Chondrocyte (in vitro differentiated cells): ENCODE measurements at regions not wholly inside any gene's neighbourhood (a gene's known extent, or its start where the extent isn't known, plus 50 kb on each side); places are given as distances from the start of the nearest gene placed in this dataset.

Experiments
- DNase-seq: peaks from one replicate; pipeline ENCODE4 v3.0.0; 2021; ENCODE audit warnings: mixed read lengths, low spot score
- H3K27ac Mint-ChIP-seq: one replicate; pipeline ENCODE4 v1.8.0; 2021; ENCODE audit warnings: mild to moderate bottlenecking, moderate library complexity, mixed read lengths; ENCODE audit not compliant: unreplicated experiment
- H3K27me3 Mint-ChIP-seq: 2 replicates; pipeline ENCODE4 v1.8.0; 2021; ENCODE audit warnings: low read depth, mixed read lengths
- H3K36me3 Mint-ChIP-seq: 2 replicates; pipeline ENCODE4 v1.8.0; 2021; ENCODE audit warnings: low read depth, mixed read lengths
- H3K4me1 Mint-ChIP-seq: 2 replicates; pipeline ENCODE4 v1.8.0; 2021; ENCODE audit warnings: low read depth, mild to moderate bottlenecking, mixed read lengths
- H3K4me3 Mint-ChIP-seq: one replicate; pipeline ENCODE4 v1.8.0; 2021; ENCODE audit warnings: mild to moderate bottlenecking, moderate library complexity, mixed read lengths; ENCODE audit not compliant: unreplicated experiment
- H3K9me3 Mint-ChIP-seq: 2 replicates; pipeline ENCODE4 v1.8.0; 2021; ENCODE audit warnings: low read depth, mixed read lengths
- TF ChIP-seq, protein P1 (sequence below): fragments of 200-600 bp; sonication (generic); IDR thresholded peaks from 2 replicates; pipeline ENCODE4 v1.5.0; 2021; ENCODE audit warnings: antibody characterized with exemption, mild to moderate bottlenecking, moderate library complexity

DNA sequence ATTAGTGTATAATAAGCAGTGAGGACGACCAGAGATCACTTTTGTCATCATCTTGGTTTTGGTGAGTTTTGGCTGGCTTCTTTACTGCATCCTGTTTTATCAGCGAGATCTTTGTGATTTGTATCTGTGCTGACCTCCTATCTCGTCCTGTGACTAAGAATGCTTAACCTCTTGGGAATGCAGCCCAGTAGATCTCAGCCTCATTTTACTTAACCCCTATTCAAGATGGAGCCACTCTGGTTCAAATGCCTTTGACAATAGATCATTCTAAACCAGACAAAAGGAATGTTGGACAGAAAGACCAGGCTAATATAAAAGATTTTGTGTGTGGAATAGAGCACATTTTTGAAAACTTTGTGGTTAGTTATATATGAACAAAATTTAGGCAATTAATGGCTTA, 618.5 kb upstream of the BCHE start:
- TF ChIP-seq, protein P1, sequence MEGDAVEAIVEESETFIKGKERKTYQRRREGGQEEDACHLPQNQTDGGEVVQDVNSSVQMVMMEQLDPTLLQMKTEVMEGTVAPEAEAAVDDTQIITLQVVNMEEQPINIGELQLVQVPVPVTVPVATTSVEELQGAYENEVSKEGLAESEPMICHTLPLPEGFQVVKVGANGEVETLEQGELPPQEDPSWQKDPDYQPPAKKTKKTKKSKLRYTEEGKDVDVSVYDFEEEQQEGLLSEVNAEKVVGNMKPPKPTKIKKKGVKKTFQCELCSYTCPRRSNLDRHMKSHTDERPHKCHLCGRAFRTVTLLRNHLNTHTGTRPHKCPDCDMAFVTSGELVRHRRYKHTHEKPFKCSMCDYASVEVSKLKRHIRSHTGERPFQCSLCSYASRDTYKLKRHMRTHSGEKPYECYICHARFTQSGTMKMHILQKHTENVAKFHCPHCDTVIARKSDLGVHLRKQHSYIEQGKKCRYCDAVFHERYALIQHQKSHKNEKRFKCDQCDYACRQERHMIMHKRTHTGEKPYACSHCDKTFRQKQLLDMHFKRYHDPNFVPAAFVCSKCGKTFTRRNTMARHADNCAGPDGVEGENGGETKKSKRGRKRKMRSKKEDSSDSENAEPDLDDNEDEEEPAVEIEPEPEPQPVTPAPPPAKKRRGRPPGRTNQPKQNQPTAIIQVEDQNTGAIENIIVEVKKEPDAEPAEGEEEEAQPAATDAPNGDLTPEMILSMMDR, result no peak
- Mint-ChIP-seq H3K9me3 (no peaks in the 10 kb centered on the region), H3K27ac (no peak overlapping the region), H3K4me1 (no peaks in the 10 kb centered on the region), H3K36me3 (no peaks in the 10 kb centered on the region), H3K4me3 (no peak overlapping the region), H3K27me3 (no peaks in the 10 kb centered on the region)
- DNase-seq, result no peak

DNA sequence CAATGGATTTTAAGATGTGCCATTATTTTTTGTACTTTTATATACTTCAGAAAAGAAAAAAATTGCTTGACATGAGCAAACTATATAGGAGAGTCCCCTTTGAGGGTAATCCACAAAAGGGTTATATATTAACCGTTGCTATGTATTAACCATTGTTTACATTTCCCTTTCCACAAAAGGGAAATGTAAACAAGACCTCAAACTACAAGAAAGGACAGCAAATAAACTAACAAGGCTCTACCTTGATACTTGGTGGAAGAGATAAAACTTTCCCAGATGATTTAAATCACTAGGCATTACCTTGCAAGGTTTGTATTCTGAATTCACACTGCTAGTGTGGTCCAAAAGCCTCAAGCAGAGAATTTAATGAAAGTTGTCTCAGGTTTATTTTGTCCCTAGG, 616.3 kb upstream of the BCHE start:
- H3K27ac Mint-ChIP-seq, result no peak overlapping the region
- no peak overlapping the region for H3K4me3 Mint-ChIP-seq
- H3K36me3 Mint-ChIP-seq, result no peaks in the 10 kb centered on the region
- H3K9me3 Mint-ChIP-seq, result no peaks in the 10 kb centered on the region
- DNase-seq, result no peak
- H3K27me3 Mint-ChIP-seq, result no peaks in the 10 kb centered on the region
- no peaks in the 10 kb centered on the region for H3K4me1 Mint-ChIP-seq
- TF ChIP-seq, protein P1, result no peak

DNA sequence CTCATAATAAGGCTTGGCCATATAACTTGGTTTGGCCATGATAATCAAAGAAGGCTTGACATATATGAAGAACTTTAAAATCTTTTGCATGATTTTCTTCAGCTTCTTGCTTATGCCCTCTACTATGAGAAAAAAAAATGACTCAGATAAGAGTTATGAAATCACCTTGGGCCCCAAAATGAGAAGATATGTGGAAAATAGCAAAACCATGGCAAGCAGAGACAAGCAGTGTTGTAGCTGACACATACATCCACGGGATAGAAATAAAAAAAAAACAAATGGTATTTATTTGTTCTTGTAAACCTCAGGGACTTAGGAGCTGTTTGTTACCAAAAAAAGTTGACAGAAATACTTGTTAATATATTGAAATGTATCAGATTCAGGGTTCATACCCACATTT, 614.8 kb upstream of the BCHE start:
- Mint-ChIP-seq H3K4me1 (no peaks in the 10 kb centered on the region), H3K27ac (no peak overlapping the region), H3K27me3 (no peaks in the 10 kb centered on the region), H3K9me3 (no peaks in the 10 kb centered on the region), H3K4me3 (no peak overlapping the region), H3K36me3 (no peaks in the 10 kb centered on the region)
- DNase-seq, result no peak
- TF ChIP-seq, protein P1, result no peak

DNA sequence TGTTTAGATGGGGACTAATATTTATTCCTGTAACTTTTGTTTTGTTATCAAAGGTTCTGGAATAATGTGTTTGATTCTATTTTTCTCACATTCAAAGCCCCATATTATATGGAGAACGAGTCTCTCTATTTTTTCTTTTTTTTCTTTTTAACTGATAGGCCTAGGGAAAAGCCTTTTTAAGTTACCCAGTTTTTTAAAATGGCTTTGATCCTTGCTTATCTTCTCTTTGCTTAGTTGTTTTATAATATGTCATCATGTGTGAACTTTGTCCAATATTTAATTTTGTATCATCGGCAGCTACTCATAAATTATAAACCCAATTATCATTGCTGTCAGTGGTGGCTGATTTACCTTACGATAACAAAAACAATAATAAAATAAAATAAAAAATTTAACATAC, 610.3 kb upstream of the BCHE start:
- Mint-ChIP-seq H3K36me3 (no peaks in the 10 kb centered on the region), H3K4me1 (no peaks in the 10 kb centered on the region), H3K9me3 (no peaks in the 10 kb centered on the region), H3K27me3 (no peaks in the 10 kb centered on the region), H3K4me3 (no peak overlapping the region), H3K27ac (no peak overlapping the region)
- DNase-seq, result no peak
- TF ChIP-seq, protein P1, result no peak

DNA sequence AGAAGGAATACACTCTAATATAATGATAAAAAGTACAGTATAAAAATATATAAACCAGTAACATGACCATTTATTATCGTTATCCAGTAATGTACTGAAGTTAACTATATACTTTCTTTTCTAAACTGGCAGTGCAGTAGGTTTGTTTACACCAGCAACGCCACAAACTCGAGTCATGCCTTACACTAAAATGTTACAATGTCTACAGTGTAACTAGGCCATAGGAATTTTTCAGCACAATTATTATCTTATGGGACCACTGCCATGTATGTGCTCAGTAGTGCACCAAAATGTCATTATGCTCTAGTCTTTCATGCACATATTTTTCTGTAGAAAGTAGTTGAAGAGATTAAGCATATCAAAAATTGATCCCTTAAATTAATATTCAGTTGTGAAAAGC, 609.8 kb upstream of the BCHE start:
- no peak for DNase-seq
- TF ChIP-seq, protein P1, result no peak
- Mint-ChIP-seq H3K27ac (no peak overlapping the region), H3K9me3 (no peaks in the 10 kb centered on the region), H3K4me1 (no peaks in the 10 kb centered on the region), H3K4me3 (no peak overlapping the region), H3K27me3 (peaks cover 3% of the 10 kb centered on the region), H3K36me3 (no peaks in the 10 kb centered on the region)
